Forelimb muscle (tissue), 1 donor: ENCODE measurements at regions not wholly inside any gene's neighbourhood (a gene's known extent, or its start where the extent isn't known, plus 50 kb on each side); places are given as distances from the start of the nearest gene placed in this dataset.

Source experiments
- DNase-seq: peaks from one replicate; pipeline ENCODE4 v3.0.0-alpha.2; 2013; ENCODE audit warnings: low read depth

DNA sequence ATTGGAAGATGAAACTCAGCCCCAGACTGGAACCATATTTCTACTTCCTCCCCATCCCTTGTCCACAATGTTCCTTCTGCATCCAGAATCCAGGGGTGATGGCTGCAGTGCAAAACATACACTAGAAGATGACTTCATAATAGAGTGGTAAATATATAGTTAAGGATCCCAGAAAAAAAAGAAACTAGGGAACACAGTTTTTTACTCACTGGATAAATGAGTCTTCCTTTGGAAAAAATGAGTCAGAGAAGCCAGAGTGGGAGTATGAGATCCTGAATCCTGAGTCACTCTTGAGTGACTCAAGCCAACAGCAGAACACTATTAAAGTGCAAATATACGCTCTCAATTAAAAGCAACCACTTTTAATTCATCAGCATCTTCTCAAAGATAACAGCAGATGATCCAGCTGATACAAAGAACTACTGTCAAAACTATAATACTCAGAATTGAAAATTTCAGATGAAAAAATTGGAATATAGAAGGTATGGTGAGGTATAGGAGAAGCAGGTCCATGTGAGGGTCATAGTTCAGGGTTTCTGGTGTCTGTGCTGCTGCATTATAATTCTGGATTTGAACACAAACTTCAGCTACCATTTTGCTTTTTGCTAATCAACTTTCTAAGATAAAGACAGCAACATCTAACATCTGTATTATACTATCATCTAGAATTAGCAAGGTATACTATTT lies 987.2 kb upstream of the CDH2 start:
- DNase-seq = no peak

DNA sequence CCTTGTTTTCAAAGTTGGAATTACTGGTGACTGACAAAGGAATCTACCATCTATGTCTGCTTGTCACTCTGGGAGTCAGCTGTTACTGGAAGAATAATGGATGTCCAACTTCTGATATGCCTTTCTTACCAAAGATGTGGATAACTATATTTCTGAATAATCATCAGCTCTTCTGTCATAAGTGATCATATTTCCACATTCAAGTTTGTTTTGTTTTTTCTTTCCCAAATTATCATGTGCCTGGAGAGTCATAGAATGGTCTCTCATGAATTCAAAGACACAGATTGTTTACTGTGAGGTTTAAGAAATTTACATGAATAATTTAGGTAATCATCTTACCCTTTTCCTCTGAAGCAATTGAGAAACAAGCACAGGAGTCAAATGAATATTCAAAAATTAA lies 986.7 kb upstream of the CDH2 start:
- no peak for DNase-seq

DNA sequence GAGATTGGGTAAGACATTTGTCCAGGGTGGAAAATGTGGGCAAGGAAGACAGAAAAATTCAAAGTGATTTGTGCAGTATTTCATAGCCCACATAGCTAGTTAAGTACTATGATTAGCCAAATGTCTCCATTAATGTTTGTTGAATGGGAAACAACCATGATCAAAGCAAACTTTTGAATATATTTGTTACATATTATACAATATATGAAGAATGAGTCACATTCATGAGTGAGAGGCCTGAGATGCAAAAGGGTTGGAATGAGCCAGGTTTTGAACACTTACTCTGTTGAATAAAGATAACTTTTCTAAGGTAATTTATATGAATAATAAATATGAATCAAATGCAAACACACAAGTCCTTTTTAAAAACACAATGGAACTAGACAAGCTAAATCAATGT lies 984.5 kb upstream of the CDH2 start:
- no peak for DNase-seq

DNA sequence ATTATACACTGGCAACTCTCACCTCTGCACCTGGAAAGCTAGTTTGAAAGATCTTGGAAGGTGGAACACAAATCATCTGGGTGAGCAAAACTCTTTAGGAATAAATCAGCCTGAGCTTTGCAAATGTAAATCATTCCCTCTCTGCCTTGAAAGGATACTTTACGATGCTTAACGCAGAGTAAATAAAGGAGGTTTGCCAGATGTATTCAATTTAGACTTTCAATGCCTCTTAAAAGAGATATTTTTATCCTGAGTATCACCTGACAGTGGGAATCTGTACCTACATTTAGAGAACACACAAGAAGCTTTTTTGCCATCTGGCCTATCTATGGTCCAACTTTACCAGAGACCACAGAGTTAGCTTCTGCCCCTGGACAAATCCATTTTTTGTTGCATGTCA lies 983.2 kb upstream of the CDH2 start:
- no peak for DNase-seq

DNA sequence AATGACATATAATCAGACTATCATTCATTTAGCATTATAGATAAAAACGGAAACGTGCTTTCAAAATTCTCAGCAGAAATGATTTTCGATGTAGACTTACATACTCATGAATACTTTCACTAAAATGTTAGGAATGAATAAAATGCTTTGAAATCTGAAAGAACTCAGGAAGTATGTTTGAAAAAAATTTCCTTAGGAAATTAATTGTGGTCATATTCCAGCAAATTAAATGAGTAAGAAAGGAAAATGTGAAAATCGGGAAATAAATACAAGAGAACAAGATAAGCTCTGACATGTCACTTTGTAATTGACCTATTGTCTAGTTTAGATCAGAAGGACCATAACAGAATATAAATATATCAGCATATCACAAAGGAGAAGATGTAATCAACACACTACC lies 981.0 kb upstream of the CDH2 start:
- no peak for DNase-seq

DNA sequence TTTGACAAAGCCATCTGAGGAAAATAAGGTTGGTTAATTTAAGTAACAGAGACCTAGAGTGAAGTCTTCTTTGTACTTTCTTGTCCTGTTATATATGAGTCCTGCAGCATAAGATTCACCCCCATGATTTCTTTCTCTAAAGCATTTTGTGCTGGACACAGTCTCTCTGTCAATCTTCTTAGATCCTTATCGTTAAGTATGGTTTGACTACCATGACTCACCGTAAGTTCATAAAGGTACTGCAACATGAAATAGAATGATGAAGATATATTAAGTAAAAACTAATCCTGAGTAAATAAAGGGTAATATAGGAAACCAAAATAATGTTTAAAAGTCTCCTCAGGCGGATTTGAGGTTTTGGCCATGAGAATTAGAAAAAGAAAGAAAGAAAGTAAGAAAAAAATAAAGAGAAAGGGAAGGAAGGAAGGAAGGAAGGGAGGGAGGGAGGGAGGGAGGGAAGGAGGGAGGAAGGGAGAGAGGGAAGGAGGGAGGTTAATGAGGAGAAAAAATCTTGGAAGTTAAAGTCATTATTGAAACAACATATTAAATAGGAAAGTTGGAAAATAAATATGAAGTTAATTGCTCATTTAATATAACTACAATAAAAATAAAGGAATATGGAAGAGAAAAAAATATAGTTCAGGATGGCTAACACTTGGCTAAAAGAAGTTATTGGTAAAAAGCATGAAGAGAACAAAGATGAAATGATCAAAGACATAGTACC lies 980.3 kb upstream of the CDH2 start:
- no peak for DNase-seq

DNA sequence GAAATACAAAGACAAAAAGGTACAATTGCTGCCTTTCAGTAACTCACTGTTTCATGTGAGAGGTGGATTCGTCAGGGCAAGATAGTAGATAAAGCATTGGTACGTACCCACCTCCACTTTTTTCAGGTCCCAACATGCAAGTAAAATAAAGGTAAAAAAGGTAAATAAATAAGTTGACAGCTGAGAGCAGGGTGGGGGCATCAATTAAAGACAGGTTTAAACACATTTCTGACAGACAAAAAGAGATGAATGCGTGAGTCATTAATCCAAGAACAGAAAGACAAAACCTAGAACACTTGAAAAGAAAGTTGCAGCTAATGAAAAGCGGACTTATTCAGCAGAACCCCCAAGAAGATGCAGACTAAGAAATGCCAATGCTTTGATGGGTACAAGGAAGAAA lies 979.6 kb upstream of the CDH2 start:
- no peak for DNase-seq

DNA sequence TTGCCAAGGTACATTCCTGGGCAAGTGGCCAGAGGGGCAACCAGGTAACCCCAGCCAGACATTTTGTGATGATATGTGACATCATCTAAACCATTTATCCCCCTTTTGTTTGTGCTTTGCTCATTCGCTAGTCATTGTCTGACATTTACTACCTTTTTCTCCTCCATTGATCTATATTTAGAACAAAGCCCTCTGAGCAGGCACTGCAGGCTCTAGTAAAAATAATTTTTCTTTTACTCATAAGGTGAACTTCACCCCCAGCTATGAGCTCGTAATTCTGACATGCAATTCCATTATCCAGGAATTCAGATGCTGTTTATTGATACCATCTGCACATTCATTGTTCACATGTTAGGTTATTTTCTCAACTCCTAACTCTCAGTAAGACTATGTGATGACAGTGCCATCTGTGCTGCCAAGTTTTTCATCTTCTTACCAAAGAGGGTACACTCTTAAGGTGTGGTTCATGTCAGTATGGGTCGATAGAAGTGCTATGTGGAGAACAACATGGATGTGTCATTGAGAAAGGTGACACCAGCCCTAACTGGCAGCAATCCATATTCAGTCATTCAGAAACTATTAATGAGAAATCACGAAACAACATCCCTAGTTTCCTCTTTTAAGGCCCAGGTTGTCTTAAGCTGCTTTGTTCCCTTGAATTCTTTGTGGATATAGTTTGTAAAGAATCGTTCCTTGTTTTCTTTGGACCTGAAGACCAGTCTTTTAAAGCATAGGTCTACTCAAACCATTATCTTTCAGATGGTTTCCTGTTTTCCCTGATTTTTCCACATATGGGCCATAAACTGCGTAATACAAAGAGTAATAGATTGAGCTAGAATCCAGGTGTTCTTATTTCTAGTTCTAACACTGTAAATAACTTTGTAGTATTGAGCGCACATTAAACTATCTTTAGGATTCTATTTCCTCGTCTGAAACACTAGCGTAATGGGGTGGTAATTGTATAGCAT lies 978.1 kb upstream of the CDH2 start:
- DNase-seq = no peak

DNA sequence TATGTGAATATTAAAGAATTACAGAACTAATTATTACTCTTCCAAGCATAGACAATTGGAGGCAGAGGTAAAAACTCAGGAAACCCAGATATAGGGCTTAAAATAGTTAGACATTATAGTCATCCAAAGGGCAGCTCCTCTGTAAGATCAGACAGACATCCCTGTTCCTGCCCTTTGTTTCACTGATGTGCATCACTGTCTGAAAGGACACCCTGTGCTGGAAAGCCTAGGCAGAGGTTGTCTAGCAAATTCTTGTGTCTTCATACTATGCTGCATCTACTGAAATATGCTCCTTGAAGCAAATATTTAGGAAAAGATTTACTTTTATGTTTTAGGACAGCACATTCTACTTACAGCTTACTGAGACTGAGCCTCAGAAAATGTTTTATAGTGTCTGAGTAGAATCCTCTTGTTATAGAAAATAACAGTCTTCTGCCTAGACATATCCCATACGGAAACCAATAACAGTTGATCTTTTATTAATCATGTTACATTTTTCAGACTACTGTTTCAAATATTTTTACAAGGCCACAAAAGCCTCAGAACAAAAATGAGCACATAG lies 977.3 kb upstream of the CDH2 start:
- no peak for DNase-seq

DNA sequence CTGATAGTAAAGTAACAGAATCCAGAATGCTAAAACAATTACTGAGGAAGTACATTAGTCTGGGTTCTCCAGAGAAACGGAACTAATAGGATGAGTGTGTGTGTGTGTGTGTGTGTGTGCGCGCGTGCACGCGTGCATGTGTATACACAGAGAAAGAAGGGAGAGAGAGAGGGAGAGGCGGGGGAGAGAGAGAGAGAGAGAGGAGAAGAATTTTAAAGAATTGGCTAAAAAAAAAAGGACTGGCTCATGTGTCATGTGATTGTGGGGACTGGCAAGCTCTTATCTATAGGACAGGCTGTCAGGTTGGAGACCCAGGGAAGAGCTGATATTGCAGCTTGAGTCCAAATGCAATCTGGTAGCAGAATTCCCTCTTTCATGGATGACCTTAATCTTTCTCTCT lies 976.2 kb upstream of the CDH2 start:
- DNase-seq = no peak

DNA sequence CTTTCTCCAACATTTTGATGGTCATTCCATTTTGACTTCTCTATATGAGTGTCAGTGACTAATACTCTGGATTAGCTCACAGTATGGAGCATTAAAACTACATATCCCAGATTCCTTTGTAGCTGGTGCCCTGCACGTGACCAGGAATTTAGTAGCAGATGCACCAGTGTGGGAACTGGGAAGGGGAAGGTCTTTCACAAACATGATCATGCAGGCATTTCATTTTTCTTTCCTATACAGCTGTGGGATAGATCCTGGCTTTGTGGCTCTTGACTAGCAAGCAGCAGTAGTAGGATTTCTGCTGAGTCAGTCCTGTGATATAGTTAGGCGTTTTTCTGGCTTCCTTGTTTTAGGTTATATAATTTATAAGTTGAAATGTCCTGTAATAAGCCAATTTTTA lies 971.0 kb upstream of the CDH2 start:
- DNase-seq = no peak

DNA sequence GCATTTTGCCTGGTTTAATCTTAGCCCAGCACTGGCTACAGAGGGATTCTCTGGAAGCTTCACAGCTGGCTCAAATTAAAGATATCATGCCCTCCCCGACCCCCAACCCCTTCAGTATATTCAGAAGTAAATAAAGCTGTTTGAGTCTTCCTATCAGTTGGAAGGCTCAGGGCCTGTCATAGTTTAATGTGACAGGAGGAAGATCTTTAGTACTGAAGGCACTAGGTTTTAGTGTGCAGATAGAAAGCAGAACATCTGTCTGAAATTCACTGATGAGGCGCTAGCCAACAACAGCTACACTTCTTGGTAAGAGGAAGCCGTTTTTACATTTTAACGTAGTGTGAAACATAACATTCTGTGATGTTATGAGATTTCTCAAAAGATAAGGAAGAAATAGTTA lies 969.1 kb upstream of the CDH2 start:
- no peak for DNase-seq

DNA sequence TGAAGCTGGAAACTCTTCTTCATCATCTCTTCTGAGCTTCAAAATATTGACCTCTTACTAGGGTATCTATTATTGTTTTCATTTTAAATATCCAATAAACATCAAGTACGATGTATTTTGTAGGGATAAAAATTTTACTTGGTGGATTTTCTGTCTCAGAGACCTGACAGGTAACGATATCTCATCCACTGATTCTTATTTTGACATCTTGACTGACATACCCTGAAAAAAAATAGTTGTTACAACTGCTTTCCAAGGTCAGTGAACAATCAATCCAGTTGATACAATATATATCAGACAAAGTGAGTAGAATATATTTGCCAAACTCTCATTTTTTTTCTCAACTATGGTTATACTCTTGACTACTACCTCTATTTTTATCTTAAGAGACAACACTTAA lies 963.7 kb upstream of the CDH2 start:
- no peak for DNase-seq

DNA sequence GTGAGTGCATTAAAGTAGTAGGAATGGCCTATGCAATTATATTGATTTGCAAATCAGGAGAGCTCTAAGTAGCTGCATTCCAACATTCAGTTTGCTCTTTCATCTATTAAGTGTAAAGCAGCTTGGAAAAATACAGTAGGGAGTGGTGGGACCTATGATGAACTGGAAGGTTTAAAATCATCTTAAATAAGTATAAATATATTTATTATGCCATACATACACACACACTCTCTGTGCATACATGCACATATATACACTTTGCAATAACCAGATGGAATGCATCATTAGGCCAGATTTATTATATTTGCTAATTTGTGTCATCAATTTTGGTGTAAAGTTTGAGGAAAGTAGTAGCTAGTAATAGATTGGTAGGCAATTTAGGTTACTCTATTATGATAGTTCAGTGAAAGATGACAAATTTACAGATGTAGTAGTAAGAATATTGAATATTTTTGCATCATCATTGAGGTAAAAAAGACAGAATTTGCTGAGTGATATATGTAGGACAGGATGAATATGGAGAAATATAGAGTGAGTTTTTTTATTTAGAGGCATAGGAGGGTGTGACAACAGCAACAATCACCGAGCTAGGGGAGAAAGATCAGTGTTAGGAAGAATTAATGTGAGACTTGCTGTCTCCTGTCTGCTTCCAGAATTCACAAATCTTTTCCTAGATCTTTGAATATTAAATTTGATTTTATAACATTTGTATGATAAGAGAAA lies 961.0 kb upstream of the CDH2 start:
- no peak for DNase-seq

DNA sequence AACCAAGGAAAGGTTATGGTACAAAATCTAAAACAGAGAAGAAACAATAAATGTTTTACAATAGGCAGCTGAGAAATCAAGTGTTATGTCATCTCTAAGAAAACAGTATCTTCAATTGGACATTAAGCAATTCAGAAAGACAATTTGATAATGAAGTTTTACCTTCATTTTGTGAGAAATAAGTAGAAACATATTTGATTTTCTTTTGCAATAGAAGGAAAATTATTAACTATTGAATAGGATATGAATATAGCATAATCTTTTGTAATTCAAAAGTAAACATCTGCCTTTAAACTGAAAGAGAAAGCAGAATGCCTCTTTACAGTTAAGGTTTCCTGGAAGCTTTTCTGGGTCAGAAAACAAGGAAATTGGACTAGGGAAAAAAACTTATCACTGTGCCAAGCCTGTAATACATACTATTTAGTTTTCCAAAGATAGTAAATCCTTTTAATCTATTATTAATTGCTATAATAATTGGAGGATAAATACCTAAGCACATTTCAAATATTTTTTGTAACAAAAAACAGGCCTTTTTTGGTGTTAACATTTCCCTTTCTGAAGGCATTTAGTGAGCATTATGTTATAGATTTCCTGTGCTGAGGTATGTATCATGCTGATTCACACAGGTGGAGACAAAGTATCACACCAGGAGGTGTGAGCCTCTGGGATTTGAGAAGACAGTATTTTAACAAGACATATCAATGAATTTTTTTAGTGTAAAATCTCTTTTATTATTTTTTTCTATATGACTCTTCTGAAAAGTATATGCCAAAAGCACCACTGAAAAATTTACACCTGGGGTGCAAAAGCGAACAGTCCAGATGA lies 947.0 kb upstream of the CDH2 start:
- no peak for DNase-seq

DNA sequence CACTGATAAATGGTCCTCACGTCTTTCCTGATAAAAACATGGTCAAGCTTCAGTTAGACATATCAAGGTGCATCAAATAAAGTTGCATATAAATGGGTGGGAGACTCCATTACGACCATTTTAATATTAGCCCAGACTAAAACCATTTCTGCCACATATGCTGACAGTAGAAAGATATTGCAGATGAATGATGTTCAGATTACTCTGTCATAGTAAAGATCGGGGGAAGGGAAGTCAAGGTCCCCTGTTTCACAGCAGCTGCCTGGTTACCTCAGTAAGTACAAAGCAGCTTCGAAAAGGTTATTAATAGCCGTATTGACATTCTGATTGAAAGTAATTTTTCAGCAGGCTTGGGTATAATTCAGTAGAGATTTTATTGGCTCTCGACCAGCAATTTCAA lies 927.7 kb upstream of the CDH2 start:
- DNase-seq = no peak

DNA sequence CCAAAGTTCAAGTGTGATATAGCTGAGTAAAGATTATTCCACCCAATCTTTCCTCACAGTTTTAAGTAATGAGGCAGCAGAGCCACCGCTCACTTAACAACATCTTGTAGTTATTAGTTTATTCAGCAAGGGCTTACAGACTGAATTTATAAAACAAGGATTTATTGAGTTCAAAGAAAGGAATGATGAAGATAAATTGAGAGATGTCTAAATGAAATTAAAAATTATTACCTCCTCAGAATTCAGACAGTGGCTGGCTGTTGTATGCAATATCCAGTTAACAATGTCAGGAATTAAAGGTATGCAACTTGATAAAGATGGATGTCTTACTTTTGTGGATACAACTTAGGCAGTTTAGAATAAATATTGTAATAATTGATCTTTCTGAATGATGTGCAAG lies 927.3 kb upstream of the CDH2 start:
- DNase-seq = no peak

DNA sequence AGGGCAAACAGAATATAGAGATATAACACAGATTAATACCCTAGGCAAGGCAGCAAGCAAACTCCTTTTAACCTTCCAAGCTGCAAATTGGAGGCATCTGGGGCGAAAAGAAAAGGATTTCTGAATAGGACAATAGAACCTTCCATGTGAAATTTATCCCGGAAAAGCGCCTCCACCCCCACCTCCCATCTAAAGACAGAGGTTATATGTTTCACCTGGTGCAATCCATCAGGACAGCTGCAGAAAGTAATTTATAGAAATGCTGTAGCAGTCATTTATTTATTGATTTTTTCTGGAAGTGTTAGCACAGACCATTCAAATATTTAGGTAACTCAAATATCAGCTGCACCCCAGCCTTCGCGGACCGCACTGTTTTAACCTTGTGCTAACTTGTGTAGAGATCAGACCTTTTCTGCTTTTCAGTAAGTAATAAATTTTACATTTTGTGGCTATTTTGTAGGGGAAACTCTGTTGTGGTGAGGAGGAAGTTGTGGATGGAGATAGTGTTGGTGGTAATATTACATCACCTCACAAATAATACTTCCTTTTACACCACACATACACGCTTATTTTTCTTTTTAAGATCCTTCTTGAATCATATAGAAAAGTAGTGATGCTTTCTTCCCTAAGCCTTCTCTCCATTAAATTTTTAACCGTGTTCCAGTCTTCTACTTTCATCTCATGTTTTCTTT lies 919.3 kb upstream of the CDH2 start:
- DNase-seq = no peak

DNA sequence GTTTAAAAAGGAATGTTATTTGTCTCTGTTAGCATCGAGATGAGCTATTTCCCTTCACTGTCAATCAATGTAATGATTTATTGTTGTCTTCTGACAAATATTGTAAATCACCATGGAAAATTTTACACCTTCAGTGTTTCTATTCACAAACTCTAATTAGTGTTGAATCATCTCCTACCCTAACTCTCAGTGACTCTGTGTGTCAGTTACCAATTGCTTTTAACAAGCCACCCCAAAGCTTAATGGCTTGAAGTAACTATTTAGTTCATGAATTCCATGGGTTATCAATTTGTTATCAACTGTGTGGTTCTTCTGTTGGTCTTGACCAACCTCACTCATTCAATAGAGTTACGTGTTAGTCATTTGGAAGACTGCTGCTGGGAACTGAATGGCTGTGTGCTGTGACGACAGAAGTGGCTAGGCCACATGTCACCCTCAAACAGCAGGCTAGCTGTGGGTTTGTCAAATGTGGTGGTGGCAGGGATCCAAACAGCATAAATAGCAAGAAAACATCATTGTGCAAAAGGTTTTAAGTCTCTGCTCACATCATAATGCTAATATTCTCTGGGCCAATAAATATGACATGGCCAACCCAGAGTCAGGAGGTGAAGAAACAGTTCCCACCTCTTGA lies 910.8 kb upstream of the CDH2 start:
- DNase-seq = no peak

DNA sequence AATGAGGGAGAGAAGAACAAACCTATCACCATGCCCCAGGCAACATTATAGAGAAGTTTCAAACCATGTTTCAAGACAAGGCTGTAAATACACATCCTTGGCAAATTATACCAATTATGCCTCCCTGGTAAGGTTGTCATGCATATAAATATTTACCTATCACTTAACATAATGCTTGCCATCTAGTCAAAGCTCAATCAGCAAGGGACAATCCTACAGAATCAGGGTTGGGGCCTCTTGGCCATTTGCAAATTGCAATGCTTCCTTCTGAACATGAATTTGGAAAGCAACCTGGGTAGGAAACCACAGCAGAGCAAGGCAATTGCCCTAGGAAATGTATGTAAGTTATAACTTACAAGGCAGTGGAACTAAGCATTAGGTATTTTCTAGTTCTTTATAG lies 907.2 kb upstream of the CDH2 start:
- DNase-seq = no peak
